Activated naive CD4-positive, alpha-beta T cell treated with anti-CD3 and anti-CD28 coated beads, Interleukin-2, amount 10 ng/mL, durations not matched to agents 7 days and 5 days (primary cell): ENCODE measurements at regions not wholly inside any gene's neighbourhood (a gene's known extent, or its start where the extent isn't known, plus 50 kb on each side); places are given as distances from the start of the nearest gene placed in this dataset.

Source experiments
- CTCF ChIA-PET: fragments of 350-600 bp; sonication (Branson Sonifier 250); formaldehyde crosslinking; loops from one replicate; lab custom pipeline; 2021; ENCODE audit warnings: antibody characterized with exemption; lab: Charles Lee
- DNase-seq: peaks from one replicate; pipeline ENCODE4 v3.0.0-alpha.2; 2020
- H3K27ac Mint-ChIP-seq: one replicate; pipeline ENCODE4 v1.8.0; 2021; ENCODE audit warnings: mild to moderate bottlenecking, moderate library complexity, mixed read lengths
- H3K27me3 Mint-ChIP-seq: one replicate; pipeline ENCODE4 v1.8.0; 2021; ENCODE audit warnings: mild to moderate bottlenecking, mixed read lengths
- H3K36me3 Mint-ChIP-seq: one replicate; pipeline ENCODE4 v1.8.0; 2021; ENCODE audit warnings: mixed read lengths
- H3K4me1 Mint-ChIP-seq: one replicate; pipeline ENCODE4 v1.8.0; 2021; ENCODE audit warnings: mixed read lengths
- H3K4me3 Mint-ChIP-seq: one replicate; pipeline ENCODE4 v1.8.0; 2021; ENCODE audit warnings: mild to moderate bottlenecking, moderate library complexity, mixed read lengths
- H3K9me3 Mint-ChIP-seq: one replicate; pipeline ENCODE4 v1.8.0; 2021; ENCODE audit warnings: mixed read lengths

DNA sequence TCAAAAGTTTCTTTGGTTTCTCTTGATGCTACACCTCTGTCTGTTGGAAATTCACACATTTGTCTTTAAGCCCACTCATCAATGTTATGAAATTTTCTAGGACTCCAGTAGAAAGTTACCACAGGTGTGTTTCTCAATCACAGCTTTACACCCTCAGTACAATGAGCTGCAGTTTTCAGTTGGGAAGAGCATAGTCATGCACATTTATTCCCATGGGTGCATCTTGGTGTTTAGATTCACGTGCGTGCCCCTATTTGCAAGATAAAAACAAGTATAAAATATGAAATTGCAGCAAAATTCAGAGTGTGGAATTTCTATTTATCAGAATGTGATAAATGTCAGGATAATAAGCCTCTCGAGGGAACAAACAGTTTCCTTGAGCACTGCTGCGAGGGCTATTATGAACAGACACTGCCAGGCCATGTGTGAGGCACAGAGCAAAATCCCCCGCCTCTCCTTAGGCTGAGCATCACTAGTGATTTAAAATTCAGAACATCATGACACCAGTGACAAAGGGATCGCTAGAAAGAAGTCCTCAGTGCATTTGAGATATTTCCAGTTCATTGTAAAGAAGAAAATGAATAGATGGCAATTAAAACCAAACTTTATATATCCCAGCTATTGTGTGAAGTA lies 512.2 kb upstream of the TCF4 start:
- CTCF ChIA-PET = no interaction called here
- no peaks in the 10 kb centered on the region for H3K36me3 Mint-ChIP-seq
- peaks cover 2% of the 10 kb centered on the region for H3K9me3 Mint-ChIP-seq
- DNase-seq = no peak
- H3K4me3 Mint-ChIP-seq = no peak overlapping the region
- no peak overlapping the region for H3K27ac Mint-ChIP-seq
- no peaks in the 10 kb centered on the region for H3K4me1 Mint-ChIP-seq
- H3K27me3 Mint-ChIP-seq = no peaks in the 10 kb centered on the region

DNA sequence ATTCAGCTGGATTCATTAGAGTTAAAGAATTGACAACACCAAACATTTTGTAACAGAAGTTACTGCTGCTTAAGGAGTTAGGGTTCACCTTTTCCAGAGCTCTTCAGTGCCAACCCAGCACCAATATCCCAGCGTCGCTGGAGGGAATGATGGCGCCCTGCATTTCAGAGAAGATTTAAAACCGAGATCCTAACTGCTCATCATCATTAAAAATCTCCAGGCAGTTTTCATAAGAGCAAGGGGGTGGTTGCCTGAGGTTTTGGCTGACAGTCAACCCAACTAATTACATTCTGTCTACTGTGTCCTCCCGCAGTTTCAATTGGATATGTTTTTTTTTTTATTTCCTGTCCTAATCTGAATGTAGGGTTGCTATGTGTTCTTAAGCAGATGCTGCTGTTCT lies 509.6 kb upstream of the TCF4 start:
- H3K4me1 Mint-ChIP-seq = no peaks in the 10 kb centered on the region
- CTCF ChIA-PET = no interaction called here
- H3K36me3 Mint-ChIP-seq = no peaks in the 10 kb centered on the region
- no peaks in the 10 kb centered on the region for H3K27me3 Mint-ChIP-seq
- H3K4me3 Mint-ChIP-seq = no peak overlapping the region
- no peak overlapping the region for H3K27ac Mint-ChIP-seq
- no peak for DNase-seq
- peaks cover 2% of the 10 kb centered on the region for H3K9me3 Mint-ChIP-seq

DNA sequence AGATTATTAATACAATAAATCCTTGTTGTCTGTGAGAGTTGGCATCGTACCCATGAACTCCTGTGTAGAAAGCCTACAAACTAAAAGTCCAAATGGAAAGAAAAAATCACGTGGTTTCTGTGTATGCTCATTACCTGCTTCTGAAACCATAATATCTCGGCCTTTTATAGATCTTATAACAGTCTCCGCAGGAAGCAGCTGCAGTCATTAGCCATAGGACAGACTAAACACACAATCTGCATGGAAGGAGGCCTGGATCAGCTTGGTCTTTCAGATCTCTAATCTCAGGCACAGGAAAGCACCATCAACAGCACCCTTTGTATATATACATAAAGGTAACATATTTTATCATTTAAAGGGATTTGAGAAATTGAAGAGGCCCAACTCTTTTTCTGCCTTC lies 508.9 kb upstream of the TCF4 start:
- no peaks in the 10 kb centered on the region for H3K27me3 Mint-ChIP-seq
- peaks cover 2% of the 10 kb centered on the region for H3K9me3 Mint-ChIP-seq
- H3K4me1 Mint-ChIP-seq = no peaks in the 10 kb centered on the region
- no peak overlapping the region for H3K4me3 Mint-ChIP-seq
- no peak overlapping the region for H3K27ac Mint-ChIP-seq
- CTCF ChIA-PET = no interaction called here
- no peaks in the 10 kb centered on the region for H3K36me3 Mint-ChIP-seq
- DNase-seq = no peak

DNA sequence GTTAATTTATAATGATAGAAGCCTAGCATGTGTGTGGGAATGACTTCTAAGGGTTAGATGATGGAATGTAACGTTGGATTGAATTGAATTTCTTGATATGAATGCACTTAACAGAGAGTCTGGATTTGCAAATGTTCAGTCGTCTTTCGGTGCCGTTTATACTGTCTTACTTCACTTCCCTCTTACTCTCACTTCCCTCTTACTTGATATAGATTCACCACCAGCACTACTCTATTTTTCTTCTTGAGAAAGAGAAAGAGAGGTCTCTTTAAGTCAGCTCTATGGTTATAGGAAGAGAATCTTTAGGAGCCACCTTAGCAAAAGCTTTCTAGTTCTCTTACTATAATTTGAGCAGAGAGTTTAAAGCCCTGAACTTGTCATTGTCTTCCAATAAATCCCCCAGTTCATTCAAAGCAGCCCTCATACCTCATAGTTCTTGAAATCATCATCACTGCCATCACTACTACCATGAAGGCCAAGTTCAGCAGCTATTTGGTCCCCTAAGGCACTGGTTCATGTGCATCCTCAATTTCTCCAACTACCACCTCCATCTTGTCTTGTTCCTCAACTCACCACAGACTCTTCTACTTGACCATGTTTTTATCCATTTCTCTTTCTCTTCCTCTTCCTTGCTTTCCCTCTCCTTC lies 501.7 kb upstream of the TCF4 start:
- Mint-ChIP-seq H3K9me3 (peaks cover 3% of the 10 kb centered on the region), H3K4me1 (no peaks in the 10 kb centered on the region), H3K36me3 (no peaks in the 10 kb centered on the region), H3K27ac (no peak overlapping the region), H3K4me3 (no peak overlapping the region), H3K27me3 (no peaks in the 10 kb centered on the region)
- CTCF ChIA-PET = no interaction called here
- DNase-seq = no peak

DNA sequence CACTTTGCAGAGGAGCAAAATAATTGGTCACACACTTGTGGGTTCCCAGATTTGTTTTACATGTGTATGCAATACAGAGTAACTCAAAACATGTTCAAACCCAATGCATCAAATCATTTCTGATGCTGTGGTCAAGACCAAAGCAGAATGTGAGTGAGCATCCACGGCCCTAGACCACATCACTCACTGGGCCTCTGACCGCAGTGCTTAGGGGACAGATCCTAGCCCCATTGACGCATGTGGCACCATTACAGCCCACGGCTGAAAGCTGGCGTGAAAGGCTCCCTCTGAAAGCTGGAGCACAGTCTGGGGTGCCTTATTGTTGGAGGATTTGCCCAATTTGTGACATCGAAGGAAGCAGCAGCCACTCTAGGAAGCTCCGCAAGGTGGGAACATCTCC lies 498.8 kb upstream of the TCF4 start:
- Mint-ChIP-seq H3K36me3 (no peaks in the 10 kb centered on the region), H3K9me3 (peaks cover 3% of the 10 kb centered on the region), H3K27me3 (no peaks in the 10 kb centered on the region), H3K27ac (no peak overlapping the region), H3K4me1 (no peaks in the 10 kb centered on the region), H3K4me3 (no peak overlapping the region)
- CTCF ChIA-PET = no interaction called here
- DNase-seq = no peak

DNA sequence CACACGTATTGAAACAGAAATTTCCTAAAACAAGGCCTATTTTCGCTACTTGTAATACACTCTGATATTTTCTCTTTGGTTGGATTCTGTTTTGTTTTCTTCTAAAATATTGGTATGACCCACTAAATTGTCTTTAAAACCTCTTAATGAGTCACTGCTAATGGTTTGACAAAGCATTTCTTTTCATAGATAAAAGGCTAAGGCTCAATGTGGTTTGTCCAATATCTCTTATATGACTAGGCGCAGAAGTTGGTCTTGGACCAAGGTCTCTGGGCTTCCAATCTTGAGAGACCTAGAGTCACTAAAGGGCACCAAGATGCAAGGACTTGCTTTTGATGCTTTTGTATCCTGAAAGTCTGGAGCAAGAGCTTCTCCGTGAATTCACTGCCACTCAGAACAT lies 498.2 kb upstream of the TCF4 start:
- peaks cover 3% of the 10 kb centered on the region for H3K9me3 Mint-ChIP-seq
- H3K36me3 Mint-ChIP-seq = no peaks in the 10 kb centered on the region
- H3K4me1 Mint-ChIP-seq = no peaks in the 10 kb centered on the region
- H3K4me3 Mint-ChIP-seq = no peak overlapping the region
- H3K27me3 Mint-ChIP-seq = no peaks in the 10 kb centered on the region
- no peak overlapping the region for H3K27ac Mint-ChIP-seq
- CTCF ChIA-PET = no interaction called here
- no peak for DNase-seq

DNA sequence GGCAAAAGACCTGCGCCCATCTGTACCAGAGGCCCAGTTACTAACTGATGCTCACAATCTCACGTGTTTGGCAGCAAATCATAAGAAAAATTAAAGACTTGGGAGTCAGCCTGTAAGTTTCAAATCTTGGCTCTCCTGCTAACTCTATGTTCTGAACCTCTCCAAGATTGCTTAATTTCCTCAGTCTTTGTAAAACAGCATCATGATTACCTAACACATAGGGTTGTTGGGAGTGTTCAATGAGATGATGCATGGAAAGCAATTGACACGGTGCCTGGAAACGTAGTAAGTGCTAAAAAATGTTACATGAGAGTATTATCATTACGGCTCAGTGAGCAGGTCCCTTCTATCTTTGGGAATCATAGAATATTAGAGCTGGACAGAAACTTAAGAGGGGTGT lies 497.6 kb upstream of the TCF4 start:
- H3K36me3 Mint-ChIP-seq = no peaks in the 10 kb centered on the region
- CTCF ChIA-PET = no interaction called here
- no peak overlapping the region for H3K4me3 Mint-ChIP-seq
- peaks cover 3% of the 10 kb centered on the region for H3K9me3 Mint-ChIP-seq
- H3K4me1 Mint-ChIP-seq = no peaks in the 10 kb centered on the region
- H3K27me3 Mint-ChIP-seq = no peaks in the 10 kb centered on the region
- H3K27ac Mint-ChIP-seq = no peak overlapping the region
- DNase-seq = no peak

DNA sequence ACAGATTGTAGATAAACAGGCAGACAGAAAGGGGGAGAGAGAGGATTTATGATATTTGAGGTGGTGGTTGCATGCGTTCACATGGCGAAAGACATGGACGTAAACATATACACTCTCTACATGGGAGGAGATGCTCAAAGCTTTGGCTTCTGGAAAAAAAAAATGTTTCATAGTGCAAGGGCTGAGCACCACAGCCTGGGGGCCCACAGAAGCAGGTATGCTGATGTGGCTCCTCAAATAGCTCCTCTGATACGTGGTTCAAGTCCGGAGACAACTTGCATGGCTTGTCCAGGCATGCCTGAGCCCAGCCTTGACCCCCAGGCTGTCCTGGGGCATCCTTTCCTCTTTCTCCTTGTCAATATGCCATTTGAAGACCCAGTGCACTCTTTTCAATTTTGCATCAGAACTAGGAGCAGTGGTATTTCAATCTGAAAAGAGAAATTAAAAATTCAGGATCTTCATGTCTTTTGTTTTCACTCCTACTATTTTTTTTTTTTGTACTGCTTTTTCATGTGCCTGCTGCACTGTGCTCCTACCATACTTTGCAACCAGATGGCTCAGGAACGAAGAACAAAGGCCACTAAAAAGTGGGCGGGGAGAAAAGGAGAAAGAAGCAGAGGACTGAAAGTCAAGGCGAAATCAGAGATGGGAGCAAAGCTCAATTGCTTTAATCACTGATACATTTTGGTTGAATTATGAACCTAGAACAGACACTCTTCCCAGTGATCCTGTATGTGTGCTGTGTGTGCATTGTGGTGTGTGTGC lies 495.7 kb upstream of the TCF4 start:
- no peak for DNase-seq
- CTCF ChIA-PET = no interaction called here
- no peak overlapping the region for H3K27ac Mint-ChIP-seq

DNA sequence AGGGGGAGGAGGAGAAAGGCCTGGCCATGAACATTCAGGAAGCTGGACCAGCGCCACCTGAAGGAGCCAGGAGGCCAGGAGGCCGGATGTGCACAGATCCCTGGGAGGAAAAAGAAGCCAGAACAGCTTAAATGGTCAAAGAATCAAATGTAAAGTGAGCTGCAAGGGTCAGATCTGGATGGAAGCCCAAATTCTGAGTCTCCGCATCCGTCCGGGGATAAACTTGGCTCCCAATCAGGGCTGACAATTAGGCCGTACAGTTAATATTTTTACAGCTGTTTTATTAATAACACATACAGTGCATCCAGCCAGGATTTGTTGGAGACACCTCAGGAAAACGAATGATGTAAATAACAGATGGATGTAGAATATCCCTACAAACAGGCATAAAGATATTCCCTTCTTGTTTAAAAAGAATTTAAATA lies 495.1 kb upstream of the TCF4 start:
- Mint-ChIP-seq H3K9me3 (peaks cover 3% of the 10 kb centered on the region), H3K4me1 (no peaks in the 10 kb centered on the region), H3K27me3 (no peaks in the 10 kb centered on the region), H3K4me3 (no peak overlapping the region), H3K27ac (no peak overlapping the region), H3K36me3 (no peaks in the 10 kb centered on the region)
- no peak for DNase-seq
- CTCF ChIA-PET = no interaction called here

More for the DNA sequence above, 495.7 kb upstream of the TCF4 start:
- Mint-ChIP-seq H3K9me3 (peaks cover 3% of the 10 kb centered on the region), H3K36me3 (no peaks in the 10 kb centered on the region), H3K4me1 (no peaks in the 10 kb centered on the region), H3K4me3 (no peak overlapping the region), H3K27me3 (no peaks in the 10 kb centered on the region)

DNA sequence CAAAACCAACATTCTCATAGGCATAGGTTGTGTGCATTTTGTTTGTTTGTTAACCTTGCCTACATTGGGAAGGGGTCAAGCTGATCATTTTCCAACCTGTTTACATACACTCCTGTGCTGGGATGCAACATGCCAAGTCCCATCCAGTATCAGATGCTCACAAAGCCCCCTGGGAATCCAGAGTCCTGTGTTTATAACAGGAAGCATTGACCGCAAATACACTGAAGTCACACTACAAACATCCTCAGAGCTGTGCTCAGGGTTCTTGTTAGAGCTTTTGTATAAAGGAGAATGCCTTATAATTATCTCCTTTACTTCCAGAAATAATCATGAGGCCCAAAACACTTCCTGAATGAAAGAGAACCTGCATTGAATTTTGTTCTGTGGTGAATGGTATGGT lies 488.7 kb upstream of the TCF4 start:
- no peak for DNase-seq
- Mint-ChIP-seq H3K4me1 (no peaks in the 10 kb centered on the region), H3K9me3 (peaks cover 5% of the 10 kb centered on the region), H3K36me3 (no peaks in the 10 kb centered on the region), H3K4me3 (no peak overlapping the region), H3K27me3 (no peaks in the 10 kb centered on the region), H3K27ac (no peak overlapping the region)
- CTCF ChIA-PET = no interaction called here

DNA sequence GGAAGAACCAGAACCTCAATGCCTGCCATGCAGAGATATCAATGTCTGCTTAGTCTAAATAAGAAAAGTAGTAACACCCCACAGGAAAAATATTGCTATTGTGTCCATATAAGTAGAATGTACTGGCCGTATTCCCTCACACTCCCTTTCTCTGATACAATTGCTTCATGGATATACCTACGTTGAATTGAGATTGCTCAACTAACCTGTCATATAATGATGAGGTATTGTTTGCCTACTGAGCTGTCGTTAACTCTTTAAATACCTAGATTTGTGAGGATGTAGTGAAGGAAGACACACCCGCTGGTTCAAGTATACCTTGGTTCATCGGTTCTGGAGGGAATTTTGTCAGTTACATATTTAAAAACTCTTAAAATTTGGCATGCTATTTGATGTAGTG lies 480.7 kb upstream of the TCF4 start:
- Mint-ChIP-seq H3K4me3 (no peak overlapping the region), H3K27ac (no peak overlapping the region), H3K36me3 (no peaks in the 10 kb centered on the region), H3K4me1 (no peaks in the 10 kb centered on the region), H3K27me3 (no peaks in the 10 kb centered on the region), H3K9me3 (peaks cover 3% of the 10 kb centered on the region)
- CTCF ChIA-PET = no interaction called here
- no peak for DNase-seq

DNA sequence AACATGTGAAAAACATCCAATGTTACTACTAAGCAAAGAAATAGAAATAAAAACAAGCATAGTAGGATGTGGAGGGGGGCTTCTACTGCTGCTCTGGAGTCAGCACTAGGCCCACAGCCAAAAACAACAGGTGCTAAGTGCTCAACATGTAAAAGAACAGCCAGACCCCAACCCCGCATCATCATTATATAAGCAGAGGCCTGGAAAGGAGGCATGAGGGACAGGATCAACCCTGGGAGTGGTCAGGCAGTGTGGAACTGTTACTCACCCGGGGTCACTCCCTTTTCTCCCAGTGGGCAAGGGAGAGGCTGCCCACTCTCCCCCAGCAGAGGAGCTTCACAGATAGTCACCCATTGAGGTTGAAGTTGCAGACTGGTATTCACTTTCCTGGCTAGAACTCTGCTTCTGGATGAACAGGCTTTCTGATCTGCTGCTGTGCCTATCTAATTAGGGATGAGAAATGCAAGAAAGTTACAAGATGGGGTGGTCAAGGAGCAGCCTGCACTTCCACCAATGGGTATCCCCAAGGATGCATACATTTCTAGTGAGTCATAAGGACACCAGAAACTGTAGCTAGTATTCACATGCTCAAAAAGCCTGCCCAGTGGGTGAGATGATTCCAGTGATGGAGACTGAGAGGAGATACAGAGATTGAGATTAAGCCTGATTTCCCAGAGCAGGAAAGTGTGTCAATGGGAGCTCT lies 480.1 kb upstream of the TCF4 start:
- H3K4me1 Mint-ChIP-seq = no peaks in the 10 kb centered on the region
- peaks cover 3% of the 10 kb centered on the region for H3K9me3 Mint-ChIP-seq
- CTCF ChIA-PET = no interaction called here
- no peaks in the 10 kb centered on the region for H3K27me3 Mint-ChIP-seq
- H3K36me3 Mint-ChIP-seq = no peaks in the 10 kb centered on the region
- no peak overlapping the region for H3K27ac Mint-ChIP-seq
- H3K4me3 Mint-ChIP-seq = no peak overlapping the region
- DNase-seq = no peak

DNA sequence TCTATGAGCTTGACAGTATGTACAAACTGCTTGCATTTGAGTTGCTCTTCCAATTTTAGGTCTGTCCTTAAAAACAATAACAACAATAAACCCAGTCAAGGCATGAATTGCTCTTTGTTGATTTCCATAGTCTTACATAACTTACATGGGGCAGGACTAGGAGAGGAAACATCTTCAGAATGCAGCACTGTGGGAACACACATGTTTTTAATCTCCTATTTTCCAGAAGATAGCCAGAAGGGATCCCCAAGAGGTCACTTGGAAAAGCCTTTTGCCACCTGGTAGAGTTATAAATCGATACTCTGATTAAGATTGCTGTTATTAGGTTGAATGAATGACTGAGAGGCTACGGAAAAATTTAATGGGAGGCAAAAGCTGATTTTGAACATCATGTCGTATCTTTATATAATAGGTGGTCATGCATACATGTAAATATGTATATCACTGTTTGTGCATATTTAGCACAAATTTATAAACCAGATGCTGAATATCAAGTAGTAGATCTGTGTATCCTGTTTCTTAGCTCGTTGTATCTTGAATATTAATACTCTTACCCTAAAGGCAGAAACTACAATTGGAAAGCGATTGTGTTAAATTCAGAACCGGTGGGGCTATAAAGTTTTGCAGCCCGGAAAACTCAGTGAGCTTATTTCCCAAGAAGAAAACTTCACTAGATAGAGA lies 479.4 kb upstream of the TCF4 start:
- H3K9me3 Mint-ChIP-seq = peaks cover 3% of the 10 kb centered on the region
- H3K27ac Mint-ChIP-seq = no peak overlapping the region
- H3K27me3 Mint-ChIP-seq = no peaks in the 10 kb centered on the region
- DNase-seq = no peak
- H3K4me3 Mint-ChIP-seq = no peak overlapping the region
- CTCF ChIA-PET = no interaction called here
- no peaks in the 10 kb centered on the region for H3K36me3 Mint-ChIP-seq
- no peaks in the 10 kb centered on the region for H3K4me1 Mint-ChIP-seq

DNA sequence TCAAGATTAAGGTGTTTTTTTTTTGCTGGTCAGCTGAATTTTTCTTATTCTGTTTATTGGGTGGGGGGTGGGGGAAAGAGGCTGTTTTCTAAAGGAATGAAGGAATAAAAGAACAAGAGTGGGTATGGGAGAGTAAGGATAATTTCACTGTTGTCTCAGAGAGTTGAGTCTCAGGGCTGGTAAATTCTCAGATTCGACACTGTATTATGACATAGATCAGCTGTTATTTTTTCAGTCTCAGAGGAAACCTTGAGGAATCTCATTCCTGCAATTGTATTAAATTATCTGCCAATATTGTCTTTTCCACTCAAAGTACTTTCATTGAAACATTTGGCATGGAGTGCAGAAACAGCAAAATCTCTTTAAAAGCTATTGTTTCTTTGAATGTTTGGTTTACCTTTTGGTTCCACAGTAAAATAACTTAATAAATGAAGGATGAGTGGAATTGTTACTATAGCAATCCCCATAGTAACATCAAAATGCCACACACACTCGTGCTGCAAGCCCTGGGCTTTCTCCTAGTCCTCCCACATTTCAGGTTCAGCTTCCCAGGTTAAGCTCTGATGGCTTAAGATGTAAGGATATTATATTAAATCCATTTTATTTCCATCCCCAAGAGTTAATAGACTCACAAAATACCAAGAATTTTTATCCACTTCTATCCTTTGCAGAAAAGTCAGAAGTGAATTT lies 478.7 kb upstream of the TCF4 start:
- no peaks in the 10 kb centered on the region for H3K27me3 Mint-ChIP-seq
- no peak for DNase-seq
- CTCF ChIA-PET = no interaction called here
- H3K4me1 Mint-ChIP-seq = no peaks in the 10 kb centered on the region
- H3K4me3 Mint-ChIP-seq = no peak overlapping the region
- H3K9me3 Mint-ChIP-seq = peaks cover 3% of the 10 kb centered on the region
- H3K36me3 Mint-ChIP-seq = no peaks in the 10 kb centered on the region
- no peak overlapping the region for H3K27ac Mint-ChIP-seq
